RCC 7860 (cell line): ENCODE measurements at regions not wholly inside any gene's neighbourhood (a gene's known extent, or its start where the extent isn't known, plus 50 kb on each side); places are given as distances from the start of the nearest gene placed in this dataset.
A peak's percentile ranks its signal among the peaks of the same experiment; 100 is the strongest.

Experiments used
- DNase-seq: peaks from one replicate; pipeline ENCODE4 v3.0.0-alpha.2; 2015; ENCODE audit warnings: low spot score
- FAIRE-seq: peaks from 2 replicates; lab custom pipeline; 2012; peaks lifted over from hg19 to GRCh38; lab: Jason Lieb, UNC

DNA sequence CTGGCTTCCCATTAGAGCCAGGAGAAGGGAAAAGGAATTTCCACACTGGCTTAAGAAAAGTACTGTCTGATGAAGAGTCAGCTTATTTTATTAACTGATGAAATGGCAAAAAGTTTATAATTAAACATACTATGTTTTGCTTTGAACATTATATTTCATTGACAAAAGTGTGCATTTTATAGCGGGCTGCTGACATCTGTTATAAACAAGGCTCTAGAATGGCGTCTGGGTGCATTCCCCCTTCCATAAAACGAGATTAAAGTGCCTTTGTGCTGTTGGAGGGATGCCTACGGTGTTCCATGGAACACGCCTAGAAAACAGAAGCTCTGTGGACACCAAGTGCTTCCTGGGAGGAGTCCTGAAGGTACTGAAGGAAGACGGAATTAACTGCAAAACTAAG, 220.2 kb downstream of the SNX10 start:
- FAIRE-seq = no peak

GRCh38 chr7:26512737-26513136, 221.1 kb downstream of the SNX10 start:
- DNase-seq (no peak), FAIRE-seq (no peak)

More for the DNA sequence above, 220.2 kb downstream of the SNX10 start:
- DNase-seq = no peak

GRCh38 chr7:26513948-26514347, 222.3 kb downstream of the SNX10 start:
- FAIRE-seq (no peak), DNase-seq (no peak)

DNA sequence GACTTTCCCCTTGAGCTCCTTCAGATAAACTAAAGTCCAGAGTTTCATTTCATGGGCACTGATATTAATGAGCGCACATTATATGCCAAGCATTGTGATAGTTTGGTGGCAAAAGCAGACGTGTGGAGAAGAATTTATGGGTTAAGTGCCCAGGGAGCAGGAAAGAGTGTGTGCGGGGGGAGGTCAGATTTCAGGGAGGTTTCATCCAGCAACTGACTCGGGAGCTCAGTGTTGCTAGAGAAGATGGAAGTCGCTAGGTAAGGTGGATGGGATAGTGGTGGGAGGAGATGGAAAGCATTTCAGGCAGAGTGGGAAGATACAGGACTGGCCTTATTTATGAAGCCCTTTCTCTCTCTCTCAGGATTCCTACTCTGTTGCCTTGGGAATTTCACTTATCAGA, 223.0 kb downstream of the SNX10 start:
- no peak for FAIRE-seq
- DNase-seq = no peak

GRCh38 chr7:26515314-26515842, 223.7 kb downstream of the SNX10 start:
- FAIRE-seq (peak; percentile 87), DNase-seq (peak; percentile 13)

DNA sequence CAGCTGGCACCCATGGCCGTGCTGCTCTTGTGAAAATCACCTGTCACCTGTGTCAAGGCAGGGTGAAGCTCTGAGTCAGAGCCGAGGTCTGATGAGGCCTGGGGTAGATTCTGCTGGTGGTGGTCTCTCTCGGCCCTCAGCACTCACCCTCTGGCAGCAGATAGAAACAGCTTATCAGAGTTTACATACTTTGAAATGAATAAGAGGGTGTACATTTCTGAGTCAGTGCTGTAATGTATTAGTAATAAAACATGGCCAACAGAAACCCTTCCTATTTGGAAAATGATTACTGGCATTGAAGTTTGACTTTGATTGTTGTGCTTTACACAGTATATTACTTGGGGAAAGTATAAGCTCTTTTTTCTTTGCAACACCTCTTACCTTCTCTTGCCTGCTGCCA, 228.8 kb downstream of the SNX10 start:
- FAIRE-seq (no peak), DNase-seq (no peak)

DNA sequence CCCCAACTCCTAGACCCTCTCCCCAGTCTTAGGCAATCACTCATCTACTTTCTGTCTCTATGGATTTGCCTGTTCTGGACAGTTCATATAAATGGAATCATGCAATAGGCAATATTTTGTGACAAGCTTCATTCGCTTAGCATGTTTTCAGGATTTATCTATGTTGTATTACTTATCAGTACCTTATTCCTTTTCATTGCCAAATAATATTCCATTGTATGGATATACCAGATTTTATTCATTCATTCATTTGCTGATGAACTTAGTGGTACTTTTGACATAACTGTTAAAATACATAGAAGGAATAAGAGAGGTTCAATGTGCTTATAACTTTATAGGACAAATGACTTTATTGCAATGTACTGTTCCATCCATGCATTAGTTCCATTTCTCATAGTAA, 231.0 kb downstream of the SNX10 start:
- no peak for FAIRE-seq
- DNase-seq = no peak

DNA sequence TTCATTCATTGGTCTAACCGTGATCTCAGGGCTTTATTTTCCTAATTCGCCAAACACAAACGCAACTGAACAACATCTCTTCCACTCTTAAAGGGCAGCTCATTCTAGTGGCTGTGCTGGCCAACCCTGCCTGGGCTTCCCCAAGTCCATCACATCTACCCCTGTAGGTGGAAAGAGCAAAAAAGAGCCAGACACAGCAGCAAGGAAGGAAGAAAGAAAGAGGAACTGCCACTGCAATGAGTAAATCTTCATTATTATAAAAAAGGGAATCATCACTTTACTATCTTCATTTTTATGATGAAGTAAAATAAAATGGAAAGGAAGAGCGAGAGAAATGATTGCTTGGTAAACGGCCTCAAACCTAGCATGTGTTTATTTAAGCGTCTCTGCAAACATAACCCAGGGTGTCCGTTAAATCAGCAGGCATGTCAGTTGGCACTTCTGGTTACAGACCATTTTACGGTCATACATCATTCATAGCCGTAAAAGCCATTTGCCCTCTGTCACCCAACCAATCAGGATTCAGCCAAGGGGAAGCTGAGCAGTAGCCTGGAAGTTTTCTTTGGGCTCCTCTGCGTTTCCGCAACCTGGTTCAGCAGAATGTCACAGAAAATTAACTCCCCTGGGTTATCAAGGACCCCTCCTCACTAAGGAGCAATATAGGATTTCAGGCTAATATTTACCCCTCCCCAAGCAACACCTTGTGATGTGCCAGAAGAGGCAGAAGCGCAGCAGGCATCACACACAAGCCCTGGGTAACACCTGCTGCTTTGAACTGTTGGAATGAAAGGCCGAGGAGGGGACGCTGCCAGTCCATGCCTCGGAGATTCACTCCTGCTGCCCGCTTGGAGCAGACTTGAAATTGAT, 234.0 kb downstream of the SNX10 start:
- no peak for FAIRE-seq

DNA sequence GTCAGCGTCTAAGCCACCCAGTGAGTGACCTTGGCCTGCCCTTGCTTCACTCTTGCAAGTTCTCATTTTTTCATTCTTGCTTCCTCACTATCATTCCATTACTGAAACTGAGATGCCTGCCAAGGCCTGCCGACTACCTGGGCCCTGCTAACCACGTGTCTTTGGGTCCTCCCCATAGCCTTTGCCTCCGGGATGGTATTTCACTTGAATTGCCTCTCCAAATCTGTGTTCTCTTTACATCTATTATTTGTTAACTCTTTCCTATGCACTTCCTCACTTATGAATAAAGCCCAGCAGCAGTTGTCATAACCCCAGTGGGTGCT, 234.6 kb downstream of the SNX10 start:
- FAIRE-seq (no peak), DNase-seq (no peak)

More for the DNA sequence above, 234.0 kb downstream of the SNX10 start:
- no peak for DNase-seq

DNA sequence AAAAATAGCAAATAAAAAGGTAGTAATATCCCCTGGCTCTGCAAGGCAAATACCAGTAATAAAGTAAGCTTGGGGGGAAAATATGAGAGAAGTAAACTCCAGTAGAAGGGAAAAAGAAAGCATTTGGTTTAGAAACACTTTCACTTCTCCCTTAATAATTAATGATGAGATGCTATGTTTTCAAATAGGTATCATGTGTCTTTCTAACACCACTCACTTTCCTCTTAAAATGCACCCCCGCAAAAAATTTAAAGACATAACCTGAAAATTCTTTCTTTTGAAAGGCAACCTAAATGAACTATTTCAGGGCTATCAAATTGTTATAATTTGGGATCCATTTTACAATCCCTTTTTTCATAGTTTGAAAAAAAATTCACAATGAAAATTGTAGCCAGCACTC, 240.3 kb downstream of the SNX10 start:
- DNase-seq = no peak
- peak; percentile 10 for FAIRE-seq

DNA sequence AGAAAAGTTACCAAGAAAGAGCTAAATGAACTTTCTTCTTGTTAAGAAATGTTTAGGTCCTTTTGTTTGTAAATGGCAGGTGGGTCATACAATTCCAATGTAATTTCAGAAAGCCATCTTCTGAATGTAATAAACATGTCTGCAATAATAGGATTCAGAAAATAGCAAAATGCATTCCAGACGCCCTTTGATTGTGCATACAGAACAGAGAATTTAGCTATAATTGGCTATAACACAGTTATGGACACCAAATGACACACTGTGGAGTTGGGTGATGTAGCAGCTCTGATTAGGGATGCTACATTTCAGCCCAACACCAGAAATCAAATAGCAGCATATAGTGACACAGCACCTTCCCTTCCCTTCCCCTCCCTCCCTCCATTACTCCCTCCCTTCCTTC, 240.8 kb downstream of the SNX10 start:
- DNase-seq (no peak), FAIRE-seq (no peak)

DNA sequence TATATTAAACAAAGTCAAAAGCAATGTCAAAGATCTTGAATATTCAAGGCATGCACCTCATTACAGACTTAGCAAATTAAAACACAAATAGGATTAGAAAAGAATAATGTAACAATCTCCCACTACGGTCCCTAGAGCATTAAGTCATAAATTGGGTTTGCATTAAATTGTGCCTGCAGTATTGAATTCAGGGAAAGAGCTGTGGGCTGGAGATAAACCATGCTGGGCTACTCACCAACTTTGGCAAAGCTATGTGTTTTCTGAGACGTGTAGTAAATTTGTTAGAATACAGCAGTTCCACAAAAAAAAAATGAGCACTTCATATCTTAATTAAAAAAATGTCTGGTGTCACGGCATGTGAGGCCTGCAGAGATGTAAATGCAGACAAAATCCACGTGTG, 241.6 kb downstream of the SNX10 start:
- FAIRE-seq = no peak
- no peak for DNase-seq

- DNase-seq (no peak), FAIRE-seq (no peak)
These were observed 243.2 kb downstream of the SNX10 start for GRCh38 chr7:26534649-26535482.

DNA sequence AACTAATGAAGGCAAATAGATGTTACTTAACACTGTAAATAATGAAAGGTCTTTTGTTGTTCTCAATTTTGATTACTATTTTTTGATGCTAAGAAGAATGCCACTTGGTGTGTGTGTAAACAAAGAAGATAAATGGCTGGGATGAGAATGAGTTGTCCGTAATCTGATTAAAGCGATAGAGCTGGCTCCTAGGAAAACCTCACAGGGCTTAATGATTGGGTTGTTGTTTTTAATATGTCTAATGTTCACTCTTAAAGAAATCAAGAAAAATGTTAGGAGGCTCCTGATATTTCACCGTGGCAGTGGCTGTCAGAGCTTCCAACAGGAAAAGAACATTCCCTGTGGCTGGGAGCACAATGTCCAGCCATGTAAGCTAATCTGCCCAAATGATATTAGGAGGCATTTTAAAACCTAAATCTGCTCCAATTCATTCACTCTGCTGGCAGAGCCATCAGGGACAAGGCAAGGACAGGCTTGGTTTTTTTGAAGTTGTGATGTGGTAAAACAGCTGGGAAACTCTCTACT, 243.9 kb downstream of the SNX10 start:
- FAIRE-seq (no peak), DNase-seq (no peak)

DNA sequence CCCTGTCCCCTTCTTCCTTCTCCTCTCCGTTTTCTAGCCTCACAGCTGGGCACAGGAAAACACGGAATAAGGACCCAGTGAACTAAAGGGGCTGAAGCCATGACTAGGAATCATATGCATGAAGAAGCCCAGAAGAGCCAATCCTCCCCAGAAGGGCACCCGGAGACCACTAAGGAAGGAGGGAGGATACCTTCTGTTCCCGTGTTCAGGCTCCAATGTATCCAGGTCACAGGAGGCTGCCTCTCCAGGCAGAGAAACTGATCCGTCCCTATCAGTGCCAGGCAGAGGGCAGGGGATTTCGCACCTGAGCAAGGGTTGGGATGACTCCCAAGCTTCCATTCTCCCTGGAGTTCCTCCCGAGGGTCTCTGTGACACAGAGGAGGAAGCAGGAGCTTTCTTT, 246.6 kb downstream of the SNX10 start:
- DNase-seq = no peak
- no peak for FAIRE-seq

DNA sequence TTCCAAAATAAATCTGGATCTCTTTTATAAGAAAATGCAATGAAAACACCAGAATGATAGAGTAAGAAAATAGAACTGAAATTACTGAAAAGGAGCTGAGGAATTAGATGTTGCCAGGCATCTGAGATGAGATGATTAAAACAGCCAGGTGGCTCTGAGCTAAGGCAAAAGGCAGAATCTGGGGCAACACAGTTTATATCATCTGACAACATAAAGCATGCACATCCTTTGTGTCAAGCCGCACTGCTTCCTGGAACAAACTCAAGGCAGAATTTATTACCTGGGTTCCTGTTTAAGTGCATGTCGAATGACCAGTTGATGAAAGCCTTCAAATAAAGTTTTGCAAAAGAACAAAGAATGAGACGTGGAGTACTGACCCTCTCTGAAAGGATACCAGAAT, 247.0 kb downstream of the SNX10 start:
- DNase-seq (no peak), FAIRE-seq (no peak)

DNA sequence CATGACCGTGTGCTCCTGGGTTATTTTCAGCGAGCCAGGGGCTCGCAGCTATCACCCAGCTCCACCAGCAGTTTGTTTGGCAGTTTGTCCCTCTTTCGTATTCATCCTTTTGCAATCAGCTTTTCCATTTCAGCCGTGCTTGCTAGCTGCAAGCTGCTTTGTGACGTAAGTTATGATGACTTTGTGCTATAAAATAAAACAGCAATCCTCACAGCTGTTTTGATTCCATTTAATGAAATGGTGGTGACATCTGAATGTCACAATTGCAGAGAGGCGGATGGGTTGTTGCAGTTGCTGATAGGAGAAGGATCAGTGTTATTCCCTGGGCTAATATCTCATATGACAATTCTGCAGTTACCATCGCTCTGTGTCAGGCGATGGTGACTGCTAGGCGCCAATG, 251.7 kb downstream of the SNX10 start:
- DNase-seq (no peak), FAIRE-seq (no peak)

DNA sequence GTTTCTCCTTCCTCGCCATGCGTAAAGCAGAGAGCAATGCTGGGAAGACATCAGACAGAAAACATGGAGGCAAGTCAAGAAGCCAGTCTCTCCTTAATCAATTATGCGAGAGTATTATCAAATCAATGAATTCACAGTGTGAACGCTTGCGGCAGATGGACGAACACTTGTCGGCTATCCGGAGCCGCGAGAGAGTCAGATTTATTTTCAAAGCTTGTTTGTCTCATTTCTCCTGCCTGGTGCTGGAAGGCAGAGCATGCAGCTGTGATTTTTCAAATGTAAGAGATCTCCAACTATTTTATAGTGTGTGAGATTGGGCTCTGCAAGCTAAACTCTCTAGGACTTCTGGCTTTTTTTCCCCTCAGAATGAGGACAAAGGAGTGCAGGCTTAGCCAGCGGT, 252.3 kb downstream of the SNX10 start:
- DNase-seq = no peak
- FAIRE-seq = no peak

- DNase-seq (no peak), FAIRE-seq (no peak)
These were observed 254.9 kb downstream of the SNX10 start for GRCh38 chr7:26546508-26547053.

DNA sequence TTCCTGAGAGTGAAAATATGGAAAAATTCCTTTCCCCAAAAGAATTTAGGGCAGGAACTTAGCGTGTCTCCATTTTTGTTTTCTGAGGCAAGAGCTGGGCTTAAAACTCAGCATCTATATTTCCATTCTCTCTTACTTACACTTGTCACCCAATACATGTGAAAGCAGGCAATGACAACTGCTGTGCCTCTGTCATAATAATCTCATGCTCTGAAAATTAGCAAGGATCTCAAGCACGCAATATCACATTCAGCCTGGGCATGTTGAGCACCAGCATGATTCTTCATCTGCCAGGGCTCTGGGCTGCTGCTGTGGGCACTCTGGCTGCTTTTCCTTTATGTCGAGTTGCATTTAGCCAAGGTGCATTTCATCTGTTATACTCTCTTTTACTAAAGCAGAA, 255.5 kb downstream of the SNX10 start:
- no peak for FAIRE-seq
- no peak for DNase-seq

DNA sequence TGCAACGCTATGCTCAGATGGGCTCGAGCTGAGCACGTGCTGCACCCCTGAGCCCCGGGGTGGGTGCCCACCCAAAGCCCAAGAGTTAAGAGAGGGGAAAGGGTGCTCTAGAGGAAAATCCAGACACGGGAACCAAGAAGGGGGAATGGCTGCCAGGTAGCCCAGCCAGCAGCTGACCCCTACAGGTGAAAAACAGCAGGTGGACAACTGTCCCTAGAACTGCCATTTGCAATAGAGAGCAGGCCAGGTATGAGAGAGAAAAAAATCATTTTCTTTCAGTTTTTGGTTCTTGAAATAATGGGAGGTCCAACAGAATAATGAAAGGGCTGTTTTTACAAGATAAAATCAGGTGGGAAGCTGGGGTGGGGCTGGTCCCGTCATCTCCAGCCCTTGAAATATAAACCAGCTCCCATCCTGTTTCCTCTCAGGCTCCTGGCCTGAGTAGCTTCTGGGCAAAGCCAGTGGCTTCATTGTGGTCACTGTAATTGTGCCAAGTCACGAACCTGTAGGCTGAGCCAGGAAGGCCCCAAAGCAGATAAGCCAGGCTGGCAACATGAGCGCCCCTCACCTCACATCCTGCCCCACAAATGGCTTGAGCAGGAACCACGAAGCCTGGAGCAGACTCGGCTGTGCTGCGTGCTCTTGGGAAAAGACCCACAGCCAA, 257.8 kb downstream of the SNX10 start:
- DNase-seq = peak; percentile 83
- peak; percentile 93 for FAIRE-seq
